Caco-2 (cell line): ENCODE measurements at regions not wholly inside any gene's neighbourhood (a gene's known extent, or its start where the extent isn't known, plus 50 kb on each side); places are given as distances from the start of the nearest gene placed in this dataset.

ENCODE experiments used
- BruUV-seq: library from RNA; stranded (reverse); fragments of 400-500 nt; replicated peaks from 2 replicates; lab custom pipeline; 2021; lab: Mats Ljungman, UMichigan
- CTCF ChIA-PET: fragments of 300-600 bp; sonication (Branson Sonifier 250); formaldehyde crosslinking; loops from one replicate; lab custom pipeline; 2022; ENCODE audit warnings: antibody characterized with exemption; lab: Charles Lee
- POLR2A ChIA-PET: fragments of 300-600 bp; sonication (Branson Sonifier 250); formaldehyde crosslinking; loops from one replicate; lab custom pipeline; 2022; ENCODE audit warnings: antibody characterized with exemption; lab: Charles Lee
- DNase-seq, 2 experiments: peaks; one replicate each; pipeline versions ENCODE4 v3.0.0 to v3.0.0-alpha.2; 2020 to 2022
- H3K27me3 ChIP-seq: replicated peaks from 2 replicates; pipeline ENCODE4 v1.6.0; 2011; ENCODE audit warnings: low read length; ENCODE audit not compliant: control insufficient read depth, insufficient read depth
- H3K36me3 ChIP-seq: 2 replicates; pipeline ENCODE4 v1.5.1; 2011; ENCODE audit warnings: low read length; ENCODE audit not compliant: control insufficient read depth, insufficient read depth
- H3K4me1 ChIP-seq: fragments of 250-450 bp; sonication (Bioruptor Pico); 2 replicates; pipeline ENCODE4 v1.5.1; 2020; ENCODE audit warnings: mild to moderate bottlenecking
- H3K4me3 ChIP-seq: 2 replicates; pipeline ENCODE4 v1.5.1; 2011; ENCODE audit warnings: low read depth, mild to moderate bottlenecking, control low read depth, low read length
- H3K9me3 ChIP-seq: fragments of 250-450 bp; sonication (Bioruptor Pico); 2 replicates; pipeline ENCODE4 v1.5.1; 2020; ENCODE audit warnings: mild to moderate bottlenecking, moderate library complexity
- H3K27ac Mint-ChIP-seq: one replicate; pipeline ENCODE4 v1.8.0; 2022; ENCODE audit warnings: mixed read lengths; ENCODE audit not compliant: unreplicated experiment
- H3K27me3 Mint-ChIP-seq: one replicate; pipeline ENCODE4 v1.8.0; 2022; ENCODE audit warnings: mixed read lengths; ENCODE audit not compliant: insufficient read depth, unreplicated experiment
- H3K36me3 Mint-ChIP-seq: one replicate; pipeline ENCODE4 v1.8.0; 2022; ENCODE audit warnings: mild to moderate bottlenecking, mixed read lengths; ENCODE audit not compliant: insufficient read depth, unreplicated experiment
- H3K4me1 Mint-ChIP-seq: one replicate; pipeline ENCODE4 v1.8.0; 2022; ENCODE audit warnings: low read depth, mixed read lengths; ENCODE audit not compliant: unreplicated experiment
- H3K4me3 Mint-ChIP-seq: one replicate; pipeline ENCODE4 v1.8.0; 2022; ENCODE audit warnings: mild to moderate bottlenecking, moderate library complexity, mixed read lengths; ENCODE audit not compliant: unreplicated experiment
- H3K9me3 Mint-ChIP-seq: one replicate; pipeline ENCODE4 v1.8.0; 2022; ENCODE audit warnings: mixed read lengths; ENCODE audit not compliant: unreplicated experiment
- intact Hi-C: fragments of 100-400 bp; cut with micrococcal nuclease; formaldehyde crosslinking; loops from one replicate; pipeline ENCODE4 v1.10.0; 2022; ENCODE audit not compliant: unreplicated experiment
- TF ChIP-seq, protein P1 (sequence below), 2 experiments: fragments of 200-600 bp in 1 of 2; IDR thresholded peaks; 1 replicate in 1 of 2; 2 replicates in 1 of 2; pipeline versions ENCODE4 v1.5.1 to v1.8.0; 2011 to 2022; ENCODE audit warnings: antibody characterized with exemption in 1 of 2, control low read depth in 1 of 2, inconsistent platforms in 1 of 2, low read depth in 1 of 2, low read length in 1 of 2, mild to moderate bottlenecking in 1 of 2, moderate library complexity in 1 of 2; ENCODE audit not compliant: insufficient read depth in 1 of 2, severe bottlenecking in 1 of 2, unreplicated experiment in 1 of 2

DNA sequence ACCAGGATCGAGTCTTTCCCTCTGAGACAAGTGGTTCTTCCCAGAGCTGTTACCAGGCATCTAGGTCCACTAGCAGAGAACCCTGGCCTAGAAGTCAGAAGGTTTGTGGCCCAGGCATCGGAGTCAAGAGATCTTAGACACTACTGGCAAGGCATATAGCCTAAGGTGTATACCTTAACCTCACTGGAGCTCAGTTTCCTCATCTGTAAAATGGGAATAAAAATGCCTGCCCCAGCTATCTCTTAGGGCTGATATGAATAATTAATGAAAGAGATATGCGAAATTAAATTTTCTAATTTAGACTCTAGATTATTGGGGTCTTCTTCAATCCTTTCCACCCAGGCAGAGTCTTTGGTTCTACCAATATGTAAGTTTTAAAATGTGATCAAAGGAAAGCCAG is 60.5 kb upstream of the NLK start:
- no TSS peak for BruUV-seq
- H3K36me3 Mint-ChIP-seq = peaks cover 6% of the 10 kb centered on the region
- H3K27ac Mint-ChIP-seq = peak overlapping the region; percentile 39
- H3K36me3 ChIP-seq = no peaks in the 10 kb centered on the region
- no peaks in the 10 kb centered on the region for H3K9me3 ChIP-seq
- H3K27me3 ChIP-seq = no peaks in the 10 kb centered on the region
- peaks cover 78% of the 10 kb centered on the region for H3K4me1 ChIP-seq
- intact Hi-C loops = loop anchor here (1.0 to 10.0 kb wide), 7 partner anchors 26 to 287 kb away; no protein-coding TSS in a partner anchor
- DNase-seq = no peak
- ChIA-PET CTCF (interaction anchor here (1.0 to 1.9 kb wide), 5 partner anchors 16 to 270 kb away, joined by 4 to 6 read pairs (median 5); no protein-coding TSS in a partner anchor), POLR2A (interaction anchor here (0.8 to 1.0 kb wide), 2 partner anchors 59 to 93 kb away, joined by 3 to 6 read pairs; no protein-coding TSS in a partner anchor)
- peaks cover 13% of the 10 kb centered on the region for H3K9me3 Mint-ChIP-seq
- TF ChIP-seq, protein P1, sequence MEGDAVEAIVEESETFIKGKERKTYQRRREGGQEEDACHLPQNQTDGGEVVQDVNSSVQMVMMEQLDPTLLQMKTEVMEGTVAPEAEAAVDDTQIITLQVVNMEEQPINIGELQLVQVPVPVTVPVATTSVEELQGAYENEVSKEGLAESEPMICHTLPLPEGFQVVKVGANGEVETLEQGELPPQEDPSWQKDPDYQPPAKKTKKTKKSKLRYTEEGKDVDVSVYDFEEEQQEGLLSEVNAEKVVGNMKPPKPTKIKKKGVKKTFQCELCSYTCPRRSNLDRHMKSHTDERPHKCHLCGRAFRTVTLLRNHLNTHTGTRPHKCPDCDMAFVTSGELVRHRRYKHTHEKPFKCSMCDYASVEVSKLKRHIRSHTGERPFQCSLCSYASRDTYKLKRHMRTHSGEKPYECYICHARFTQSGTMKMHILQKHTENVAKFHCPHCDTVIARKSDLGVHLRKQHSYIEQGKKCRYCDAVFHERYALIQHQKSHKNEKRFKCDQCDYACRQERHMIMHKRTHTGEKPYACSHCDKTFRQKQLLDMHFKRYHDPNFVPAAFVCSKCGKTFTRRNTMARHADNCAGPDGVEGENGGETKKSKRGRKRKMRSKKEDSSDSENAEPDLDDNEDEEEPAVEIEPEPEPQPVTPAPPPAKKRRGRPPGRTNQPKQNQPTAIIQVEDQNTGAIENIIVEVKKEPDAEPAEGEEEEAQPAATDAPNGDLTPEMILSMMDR (IDR thresholded peaks at IDR 0.05; ENCODE audit: insufficient read depth in 1 of 2, low read depth in 1 of 2, low read length in 1 of 2, severe bottlenecking in 1 of 2, unreplicated experiment in 1 of 2) = no peak
- peak overlapping the region; percentile 53 for H3K4me3 Mint-ChIP-seq
- peaks cover 79% of the 10 kb centered on the region for H3K4me1 Mint-ChIP-seq
- no peak overlapping the region for H3K4me3 ChIP-seq
- H3K27me3 Mint-ChIP-seq = no peaks in the 10 kb centered on the region

GRCh38 chr17:27982688-27983087 is 59.8 kb upstream of the NLK start:
- CTCF ChIA-PET = interaction anchor here (0.5 to 1.9 kb wide), 11 partner anchors 15 to 728 kb away, joined by 3 to 6 read pairs (median 4); no protein-coding TSS in a partner anchor
- H3K4me1 ChIP-seq = peaks cover 85% of the 10 kb centered on the region
- peak; percentile 90 to 98 for DNase-seq

DNA sequence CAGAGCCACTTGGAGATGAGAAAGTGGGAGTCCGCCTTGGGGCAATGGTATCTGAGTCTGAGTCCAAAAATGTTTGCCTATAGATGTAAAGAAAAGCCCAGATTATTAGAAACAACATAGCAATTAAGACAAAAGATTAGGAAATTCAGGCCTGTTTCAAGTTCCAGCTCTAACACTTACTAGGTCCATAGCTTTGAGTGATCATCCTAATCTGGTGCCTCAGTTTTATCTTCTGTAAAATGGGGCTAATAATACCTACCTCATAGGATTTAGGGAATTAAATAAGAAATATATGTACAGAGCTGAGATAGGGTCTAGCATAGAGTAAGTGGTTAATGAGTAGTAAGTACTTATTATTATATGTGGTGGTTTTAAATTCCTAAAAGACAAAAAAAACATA is 58.6 kb upstream of the NLK start:
- H3K9me3 Mint-ChIP-seq = peaks cover 18% of the 10 kb centered on the region
- ChIA-PET CTCF (interaction anchor here (1.5 kb wide), 1 partner anchor 90 kb away, joined by 5 read pairs; no protein-coding TSS in a partner anchor), POLR2A (no interaction called here)
- Histone ChIP-seq H3K9me3 (no peaks in the 10 kb centered on the region), H3K36me3 (no peaks in the 10 kb centered on the region), H3K27me3 (no peaks in the 10 kb centered on the region), H3K4me3 (no peak overlapping the region), H3K4me1 (peaks cover 90% of the 10 kb centered on the region)
- TF ChIP-seq, protein P1 (IDR thresholded peaks at IDR 0.05; ENCODE audit: insufficient read depth in 1 of 2, low read depth in 1 of 2, low read length in 1 of 2, severe bottlenecking in 1 of 2, unreplicated experiment in 1 of 2) = no peak
- H3K27me3 Mint-ChIP-seq = no peaks in the 10 kb centered on the region
- intact Hi-C loops = loop anchor here (2.0 to 10.0 kb wide), 4 partner anchors 33 to 289 kb away; no protein-coding TSS in a partner anchor
- H3K36me3 Mint-ChIP-seq = peaks cover 6% of the 10 kb centered on the region
- DNase-seq = no peak
- no TSS peak for BruUV-seq
- H3K4me3 Mint-ChIP-seq = no peak overlapping the region
- H3K27ac Mint-ChIP-seq = peak overlapping the region; percentile 39
- H3K4me1 Mint-ChIP-seq = peaks cover 84% of the 10 kb centered on the region

More at GRCh38 chr17:27982688-27983087, 59.8 kb upstream of the NLK start:
- H3K9me3 ChIP-seq = no peaks in the 10 kb centered on the region
- H3K4me1 Mint-ChIP-seq = peaks cover 86% of the 10 kb centered on the region
- no peaks in the 10 kb centered on the region for H3K27me3 Mint-ChIP-seq
- H3K27me3 ChIP-seq = no peaks in the 10 kb centered on the region
- TF ChIP-seq, protein P1 (IDR thresholded peaks at IDR 0.05; ENCODE audit: insufficient read depth in 1 of 2, low read depth in 1 of 2, low read length in 1 of 2, severe bottlenecking in 1 of 2, unreplicated experiment in 1 of 2) = no peak
- no peak overlapping the region for H3K4me3 ChIP-seq
- H3K27ac Mint-ChIP-seq = peak overlapping the region; percentile 39
- no peaks in the 10 kb centered on the region for H3K36me3 ChIP-seq
- H3K4me3 Mint-ChIP-seq = peak overlapping the region; percentile 53
- intact Hi-C loops = loop anchor here (1.0 to 10.0 kb wide), 7 partner anchors 26 to 288 kb away; no protein-coding TSS in a partner anchor
- no TSS peak for BruUV-seq
- peaks cover 13% of the 10 kb centered on the region for H3K9me3 Mint-ChIP-seq
- POLR2A ChIA-PET = interaction anchor here (0.5 to 1.3 kb wide), 3 partner anchors 58 to 94 kb away, joined by 3 to 12 read pairs (median 3); no protein-coding TSS in a partner anchor
- H3K36me3 Mint-ChIP-seq = peaks cover 6% of the 10 kb centered on the region
